Osteocyte (in vitro differentiated cells): ENCODE measurements at regions not wholly inside any gene's neighbourhood (a gene's known extent, or its start where the extent isn't known, plus 50 kb on each side); places are given as distances from the start of the nearest gene placed in this dataset.

Experiments
- DNase-seq: peaks from one replicate; pipeline ENCODE4 v3.0.0; 2021; ENCODE audit warnings: mixed read lengths; ENCODE audit not compliant: unreplicated experiment; ENCODE audit errors: extremely low spot score
- H3K27ac Mint-ChIP-seq: one replicate; pipeline ENCODE4 v1.8.0; 2021; ENCODE audit warnings: mild to moderate bottlenecking, mixed read lengths; ENCODE audit not compliant: unreplicated experiment
- H3K27me3 Mint-ChIP-seq: one replicate; pipeline ENCODE4 v1.8.0; 2021; ENCODE audit warnings: mixed read lengths; ENCODE audit not compliant: unreplicated experiment
- H3K36me3 Mint-ChIP-seq: one replicate; pipeline ENCODE4 v1.8.0; 2021; ENCODE audit warnings: mixed read lengths; ENCODE audit not compliant: unreplicated experiment
- H3K4me1 Mint-ChIP-seq: one replicate; pipeline ENCODE4 v1.8.0; 2021; ENCODE audit warnings: mixed read lengths; ENCODE audit not compliant: unreplicated experiment
- H3K4me3 Mint-ChIP-seq: one replicate; pipeline ENCODE4 v1.8.0; 2021; ENCODE audit warnings: mild to moderate bottlenecking, moderate library complexity, mixed read lengths; ENCODE audit not compliant: unreplicated experiment
- H3K9me3 Mint-ChIP-seq: one replicate; pipeline ENCODE4 v1.8.0; 2021; ENCODE audit warnings: mixed read lengths; ENCODE audit not compliant: unreplicated experiment
- TF ChIP-seq, protein P1 (sequence below): fragments of 200-600 bp; sonication (generic); IDR thresholded peaks from 2 replicates; pipeline ENCODE4 v1.5.0; 2021; ENCODE audit warnings: antibody characterized with exemption, mild to moderate bottlenecking, moderate library complexity

DNA sequence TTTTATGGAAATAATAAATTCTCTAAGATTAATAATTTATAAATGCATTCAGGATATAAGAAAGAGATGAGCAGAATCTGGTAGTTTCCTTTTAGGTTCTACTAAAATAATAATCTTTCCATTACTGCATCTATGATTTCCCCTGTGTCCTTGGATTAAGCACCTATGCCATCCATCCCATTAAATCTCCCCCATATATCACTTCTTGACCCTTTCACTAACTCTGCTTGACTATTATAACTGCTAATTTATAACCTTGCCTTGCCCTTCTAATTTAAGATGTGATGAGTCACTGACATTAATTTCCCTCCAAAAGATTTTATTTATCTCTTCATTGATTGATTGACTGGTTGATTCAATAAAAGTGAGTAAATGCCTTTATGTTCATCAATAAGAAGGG, 348.3 kb upstream of the LRATD1 start:
- H3K27me3 Mint-ChIP-seq, result no peaks in the 10 kb centered on the region
- TF ChIP-seq, protein P1, sequence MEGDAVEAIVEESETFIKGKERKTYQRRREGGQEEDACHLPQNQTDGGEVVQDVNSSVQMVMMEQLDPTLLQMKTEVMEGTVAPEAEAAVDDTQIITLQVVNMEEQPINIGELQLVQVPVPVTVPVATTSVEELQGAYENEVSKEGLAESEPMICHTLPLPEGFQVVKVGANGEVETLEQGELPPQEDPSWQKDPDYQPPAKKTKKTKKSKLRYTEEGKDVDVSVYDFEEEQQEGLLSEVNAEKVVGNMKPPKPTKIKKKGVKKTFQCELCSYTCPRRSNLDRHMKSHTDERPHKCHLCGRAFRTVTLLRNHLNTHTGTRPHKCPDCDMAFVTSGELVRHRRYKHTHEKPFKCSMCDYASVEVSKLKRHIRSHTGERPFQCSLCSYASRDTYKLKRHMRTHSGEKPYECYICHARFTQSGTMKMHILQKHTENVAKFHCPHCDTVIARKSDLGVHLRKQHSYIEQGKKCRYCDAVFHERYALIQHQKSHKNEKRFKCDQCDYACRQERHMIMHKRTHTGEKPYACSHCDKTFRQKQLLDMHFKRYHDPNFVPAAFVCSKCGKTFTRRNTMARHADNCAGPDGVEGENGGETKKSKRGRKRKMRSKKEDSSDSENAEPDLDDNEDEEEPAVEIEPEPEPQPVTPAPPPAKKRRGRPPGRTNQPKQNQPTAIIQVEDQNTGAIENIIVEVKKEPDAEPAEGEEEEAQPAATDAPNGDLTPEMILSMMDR, result no peak
- peaks cover 4% of the 10 kb centered on the region for H3K9me3 Mint-ChIP-seq
- H3K4me3 Mint-ChIP-seq, result no peak overlapping the region
- no peaks in the 10 kb centered on the region for H3K4me1 Mint-ChIP-seq
- DNase-seq, result no peak
- H3K36me3 Mint-ChIP-seq, result no peaks in the 10 kb centered on the region
- no peak overlapping the region for H3K27ac Mint-ChIP-seq

DNA sequence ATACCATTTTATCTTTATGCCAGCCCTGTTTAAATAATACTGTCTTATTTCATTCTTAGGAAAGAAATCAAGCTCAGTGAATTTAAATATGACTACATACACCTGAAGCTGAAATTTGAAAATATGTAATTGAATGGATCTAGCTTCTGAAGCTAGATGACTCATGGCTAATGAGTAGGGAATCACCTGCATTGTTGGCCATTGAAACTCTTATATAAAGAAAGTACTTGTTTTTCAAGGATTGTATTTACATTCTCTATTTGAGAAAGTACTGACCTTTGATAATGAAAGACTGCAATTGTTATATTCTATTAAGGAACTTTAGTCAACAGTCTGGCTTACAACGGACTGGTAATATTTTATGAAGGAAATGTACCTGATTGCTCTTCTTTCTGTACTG, 346.7 kb upstream of the LRATD1 start:
- Mint-ChIP-seq H3K4me3 (no peak overlapping the region), H3K27me3 (no peaks in the 10 kb centered on the region), H3K4me1 (no peaks in the 10 kb centered on the region), H3K27ac (no peak overlapping the region), H3K9me3 (peaks cover 4% of the 10 kb centered on the region), H3K36me3 (no peaks in the 10 kb centered on the region)
- TF ChIP-seq, protein P1, result no peak
- DNase-seq, result no peak

DNA sequence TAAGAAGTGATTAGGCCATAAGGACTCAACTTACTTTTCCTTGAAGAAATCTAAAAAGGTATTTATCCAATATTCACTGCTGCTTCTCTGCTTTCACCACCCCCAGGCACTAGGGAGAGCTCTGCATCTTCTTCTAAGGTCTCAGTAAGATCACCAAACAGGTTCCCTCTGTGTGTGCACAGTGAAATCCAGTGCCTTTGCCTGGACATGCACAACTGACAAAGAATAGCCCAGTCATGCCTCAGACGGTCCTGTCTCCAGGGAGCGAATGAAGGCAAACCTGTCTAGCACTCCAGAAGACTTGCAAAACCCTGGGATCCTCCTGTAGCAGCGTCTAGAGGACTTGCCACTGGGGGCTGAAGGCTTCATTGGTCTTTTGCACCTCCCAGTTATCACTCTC, 344.5 kb upstream of the LRATD1 start:
- no peaks in the 10 kb centered on the region for H3K36me3 Mint-ChIP-seq
- DNase-seq, result no peak
- H3K9me3 Mint-ChIP-seq, result no peaks in the 10 kb centered on the region
- TF ChIP-seq, protein P1, result no peak
- no peaks in the 10 kb centered on the region for H3K4me1 Mint-ChIP-seq
- H3K4me3 Mint-ChIP-seq, result no peak overlapping the region
- H3K27me3 Mint-ChIP-seq, result no peaks in the 10 kb centered on the region
- no peak overlapping the region for H3K27ac Mint-ChIP-seq

DNA sequence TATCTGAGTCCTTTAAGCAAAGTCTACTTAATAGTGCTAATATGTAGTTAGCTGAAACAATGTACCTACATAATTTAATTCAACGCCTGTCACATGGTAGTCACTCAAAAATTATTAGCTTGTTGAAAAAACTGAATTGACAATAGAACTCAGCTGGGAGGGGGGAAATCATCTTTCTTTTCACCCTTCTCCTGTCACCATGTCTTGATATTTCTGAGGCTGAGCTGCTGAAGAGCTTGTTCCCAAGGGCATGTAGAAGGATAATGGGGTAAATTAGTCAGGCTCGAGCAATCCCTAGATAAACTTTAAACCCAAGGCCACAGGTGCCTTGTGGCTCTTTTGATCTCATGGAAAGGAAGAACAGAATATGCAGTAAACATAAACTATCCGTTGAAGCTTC, 339.6 kb upstream of the LRATD1 start:
- Mint-ChIP-seq H3K4me3 (no peak overlapping the region), H3K27me3 (no peaks in the 10 kb centered on the region), H3K4me1 (no peaks in the 10 kb centered on the region), H3K9me3 (peaks cover 4% of the 10 kb centered on the region), H3K27ac (no peak overlapping the region), H3K36me3 (no peaks in the 10 kb centered on the region)
- TF ChIP-seq, protein P1, result no peak
- no peak for DNase-seq

DNA sequence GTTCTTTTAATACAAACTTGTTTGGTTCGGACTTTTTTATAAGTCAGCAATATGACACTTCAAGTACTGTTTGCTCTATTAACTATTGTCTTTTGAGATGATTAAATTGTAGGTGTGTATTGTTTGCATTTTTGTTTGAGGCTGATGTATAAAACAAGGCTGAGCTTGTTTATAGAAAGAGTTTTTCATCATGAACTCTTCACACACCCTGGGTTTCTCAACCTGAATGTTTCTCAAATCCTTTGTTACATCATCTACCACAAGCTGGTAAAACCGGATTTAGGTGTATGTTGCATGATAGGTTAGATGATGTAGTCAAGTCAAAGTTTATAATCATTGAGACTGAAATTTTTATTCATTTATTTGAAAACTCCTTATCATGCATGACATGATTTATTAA, 335.2 kb upstream of the LRATD1 start:
- DNase-seq, result no peak
- Mint-ChIP-seq H3K27me3 (no peaks in the 10 kb centered on the region), H3K9me3 (peaks cover 9% of the 10 kb centered on the region), H3K36me3 (no peaks in the 10 kb centered on the region), H3K4me1 (no peaks in the 10 kb centered on the region), H3K27ac (no peak overlapping the region), H3K4me3 (no peak overlapping the region)
- TF ChIP-seq, protein P1, result no peak
